Astrocyte of the cerebellum (primary cell): ENCODE measurements at regions not wholly inside any gene's neighbourhood (a gene's known extent, or its start where the extent isn't known, plus 50 kb on each side); places are given as distances from the start of the nearest gene placed in this dataset.
"Not testable (repeated sequence)": the region's sequence is repeated elsewhere in the genome, so short reads cannot be mapped to it uniquely, and the experiment has no call there.

Source experiments
- DNase-seq: peaks from one replicate; pipeline ENCODE4 v3.0.0-alpha.2; 2011; ENCODE audit warnings: low read depth
- H3K4me3 ChIP-seq: 2 replicates; pipeline ENCODE4 v1.5.1; 2011; ENCODE audit warnings: mild to moderate bottlenecking, low read depth, low read length, moderate library complexity
- in situ Hi-C: cut with HindIII; loops from 2 replicates; pipeline ENCODE4 v1.10.0; 2017; ENCODE audit warnings: low sequenced_read_pairs
- TF ChIP-seq, protein P1 (sequence below): IDR thresholded peaks from 2 replicates; pipeline ENCODE4 v1.5.1; 2012; ENCODE audit warnings: low read length, low read depth, moderate library complexity, mild to moderate bottlenecking; ENCODE audit errors: missing control alignments

DNA sequence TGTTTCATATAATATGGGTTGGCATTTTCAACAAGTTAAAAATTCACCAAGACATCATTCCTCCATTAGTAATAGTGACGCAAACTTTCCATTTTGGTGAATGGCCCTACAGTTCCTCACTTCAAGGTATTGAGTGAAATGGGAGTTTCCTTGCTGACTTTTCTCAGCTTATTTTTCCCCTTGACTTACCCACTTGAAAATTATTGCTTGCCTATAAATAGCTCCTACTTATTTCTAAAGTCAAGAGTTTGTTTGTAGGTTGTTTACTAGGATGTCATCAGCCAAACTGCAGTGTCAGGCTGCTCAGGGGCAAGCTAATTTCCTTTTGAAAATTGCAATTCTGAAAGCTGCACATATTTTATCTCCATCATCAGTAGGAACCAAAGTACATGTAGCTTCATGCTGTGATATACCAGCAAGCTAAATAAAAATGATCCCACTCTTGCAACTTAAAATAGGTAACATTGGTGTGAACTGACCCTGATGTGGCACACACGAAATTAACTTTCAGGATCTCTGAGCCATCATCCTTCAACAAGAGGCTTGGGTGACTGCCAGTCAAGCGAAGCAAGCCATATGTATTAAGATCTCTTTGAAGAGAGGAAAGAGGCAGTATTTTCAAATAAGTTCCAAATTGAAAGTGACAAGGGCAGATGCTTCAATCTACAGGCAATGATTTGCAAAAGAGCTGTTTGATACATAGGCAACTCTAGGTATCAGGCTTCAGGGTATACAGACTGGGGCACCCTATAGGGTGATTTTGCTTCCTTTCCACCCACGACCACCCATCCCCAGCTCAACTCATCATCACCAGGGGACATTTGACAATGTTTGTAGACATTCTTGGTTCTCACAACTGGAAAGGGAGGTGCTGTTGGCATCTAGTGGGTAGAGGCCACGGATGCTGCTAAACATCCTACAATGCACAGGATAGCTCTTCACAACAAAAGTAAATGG is 66.8 kb upstream of the RASGRP1 start:
- TF ChIP-seq, protein P1, sequence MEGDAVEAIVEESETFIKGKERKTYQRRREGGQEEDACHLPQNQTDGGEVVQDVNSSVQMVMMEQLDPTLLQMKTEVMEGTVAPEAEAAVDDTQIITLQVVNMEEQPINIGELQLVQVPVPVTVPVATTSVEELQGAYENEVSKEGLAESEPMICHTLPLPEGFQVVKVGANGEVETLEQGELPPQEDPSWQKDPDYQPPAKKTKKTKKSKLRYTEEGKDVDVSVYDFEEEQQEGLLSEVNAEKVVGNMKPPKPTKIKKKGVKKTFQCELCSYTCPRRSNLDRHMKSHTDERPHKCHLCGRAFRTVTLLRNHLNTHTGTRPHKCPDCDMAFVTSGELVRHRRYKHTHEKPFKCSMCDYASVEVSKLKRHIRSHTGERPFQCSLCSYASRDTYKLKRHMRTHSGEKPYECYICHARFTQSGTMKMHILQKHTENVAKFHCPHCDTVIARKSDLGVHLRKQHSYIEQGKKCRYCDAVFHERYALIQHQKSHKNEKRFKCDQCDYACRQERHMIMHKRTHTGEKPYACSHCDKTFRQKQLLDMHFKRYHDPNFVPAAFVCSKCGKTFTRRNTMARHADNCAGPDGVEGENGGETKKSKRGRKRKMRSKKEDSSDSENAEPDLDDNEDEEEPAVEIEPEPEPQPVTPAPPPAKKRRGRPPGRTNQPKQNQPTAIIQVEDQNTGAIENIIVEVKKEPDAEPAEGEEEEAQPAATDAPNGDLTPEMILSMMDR: no peak
- no peak overlapping the region for H3K4me3 ChIP-seq
- in situ Hi-C loops: no loop called here
- DNase-seq: no peak

DNA sequence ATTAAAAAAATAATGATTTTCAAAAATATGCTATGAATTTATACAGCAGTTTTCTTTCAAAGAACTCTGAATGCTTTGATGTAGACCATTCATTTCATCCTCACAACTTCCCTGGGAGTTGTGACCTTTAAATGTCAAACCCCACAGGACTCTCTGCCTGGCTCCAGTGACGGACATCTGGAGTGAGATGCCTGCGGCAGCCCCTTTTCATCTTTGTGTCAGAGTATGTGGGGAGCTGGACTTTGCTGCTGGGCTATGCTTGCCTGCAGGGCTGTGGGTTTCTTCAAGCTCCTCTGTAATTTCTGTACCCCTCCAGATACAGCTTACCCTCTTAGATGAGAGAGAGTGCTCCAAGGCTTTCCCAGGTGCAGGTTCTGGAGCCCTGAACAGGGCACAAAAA is 70.6 kb upstream of the RASGRP1 start:
- no peak overlapping the region for H3K4me3 ChIP-seq
- DNase-seq: no peak
- TF ChIP-seq, protein P1: no peak
- in situ Hi-C loops: no loop called here

DNA sequence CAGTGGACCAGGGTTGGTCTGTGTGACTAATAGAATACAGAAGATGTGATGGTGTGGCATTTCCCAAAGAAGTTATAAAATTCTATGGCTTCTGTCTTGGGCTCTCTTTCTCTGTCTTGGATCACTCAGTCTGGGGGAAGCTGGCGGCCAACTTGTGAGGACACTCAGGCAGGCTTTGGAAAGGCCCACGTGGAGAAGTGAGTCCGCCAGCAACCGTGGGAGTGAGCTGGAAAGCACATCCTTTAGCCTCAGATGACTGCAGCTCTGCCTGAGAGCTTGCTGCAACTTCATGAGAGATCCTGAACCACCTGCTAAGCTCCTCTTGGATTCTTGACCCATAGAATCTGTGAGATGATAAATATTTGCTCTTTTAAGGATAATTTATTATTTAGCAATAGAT is 72.0 kb upstream of the RASGRP1 start:
- no peak for DNase-seq
- in situ Hi-C loops: no loop called here
- H3K4me3 ChIP-seq: no peak overlapping the region
- TF ChIP-seq, protein P1: no peak

DNA sequence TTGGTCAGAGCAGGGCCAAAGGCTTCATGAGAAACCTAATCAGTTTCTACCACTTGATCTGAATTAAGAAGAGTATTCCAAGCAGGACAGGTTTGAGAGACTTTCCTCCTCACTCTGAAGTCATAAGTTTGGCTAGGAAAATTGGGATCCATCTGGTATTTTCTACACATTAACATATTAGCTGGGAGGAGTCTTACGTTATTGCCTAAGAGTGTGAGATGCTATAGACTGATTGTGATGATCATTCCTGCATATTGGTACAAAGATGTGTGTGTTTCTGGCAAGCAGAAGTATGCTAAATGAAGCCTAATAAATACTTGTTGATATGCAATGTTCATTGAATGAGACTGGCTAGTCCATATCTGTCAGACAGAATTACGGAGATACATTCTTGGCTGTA is 73.5 kb upstream of the RASGRP1 start:
- no peak overlapping the region for H3K4me3 ChIP-seq
- no peak for DNase-seq
- TF ChIP-seq, protein P1: no peak

DNA sequence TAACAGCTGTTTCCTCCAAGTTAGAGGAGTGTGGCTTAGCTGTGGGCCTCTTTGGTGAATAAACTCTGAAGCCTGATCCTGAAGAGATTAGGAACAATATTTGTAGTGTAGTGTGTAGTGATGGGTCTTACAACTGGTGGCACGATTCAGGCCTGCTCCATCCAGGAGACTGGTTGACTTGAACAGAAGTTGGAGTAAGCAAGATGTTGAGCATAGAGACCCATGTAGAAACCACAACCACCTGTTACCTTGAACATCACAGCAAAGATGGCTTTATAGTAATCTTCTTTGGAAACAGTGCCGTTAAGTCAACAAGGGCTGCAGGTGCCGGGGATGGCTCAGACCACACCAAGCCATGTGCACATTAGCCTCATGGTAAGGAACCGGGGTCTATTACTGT is 74.2 kb upstream of the RASGRP1 start:
- TF ChIP-seq, protein P1: no peak
- in situ Hi-C loops: no loop called here
- H3K4me3 ChIP-seq: no peak overlapping the region
- DNase-seq: no peak

More for the DNA sequence above, 73.5 kb upstream of the RASGRP1 start:
- in situ Hi-C loops: no loop called here

DNA sequence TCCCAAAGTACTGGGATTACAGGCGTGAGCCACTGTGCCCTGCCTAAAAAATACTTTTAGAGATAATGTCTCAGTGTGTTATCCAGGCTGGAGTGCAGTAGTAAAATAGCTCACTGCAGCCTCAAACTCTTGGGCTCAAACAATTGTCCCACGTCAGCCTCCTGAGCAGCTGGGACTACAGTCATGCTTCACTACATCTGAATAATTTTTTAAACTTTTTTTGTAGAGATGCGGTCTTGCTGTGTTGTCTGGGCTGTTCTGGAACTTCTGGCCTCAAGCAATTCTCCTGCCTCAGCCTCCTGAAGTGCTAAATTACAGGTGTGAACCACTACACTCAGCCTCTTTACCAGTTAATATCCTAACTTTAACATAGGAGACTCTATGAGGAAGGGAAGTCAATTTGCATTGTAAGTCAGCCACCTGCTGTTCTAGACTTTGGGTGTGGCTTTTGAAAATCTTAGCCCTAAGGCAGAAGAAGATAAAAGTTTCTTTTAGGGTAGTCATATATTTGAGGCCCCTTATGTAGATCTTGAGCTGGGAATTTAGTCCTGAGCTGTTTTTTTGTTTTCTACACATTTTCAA is 78.2 kb upstream of the RASGRP1 start:
- H3K4me3 ChIP-seq: no peak overlapping the region
- in situ Hi-C loops: no loop called here
- TF ChIP-seq, protein P1: no peak
- DNase-seq: no peak

DNA sequence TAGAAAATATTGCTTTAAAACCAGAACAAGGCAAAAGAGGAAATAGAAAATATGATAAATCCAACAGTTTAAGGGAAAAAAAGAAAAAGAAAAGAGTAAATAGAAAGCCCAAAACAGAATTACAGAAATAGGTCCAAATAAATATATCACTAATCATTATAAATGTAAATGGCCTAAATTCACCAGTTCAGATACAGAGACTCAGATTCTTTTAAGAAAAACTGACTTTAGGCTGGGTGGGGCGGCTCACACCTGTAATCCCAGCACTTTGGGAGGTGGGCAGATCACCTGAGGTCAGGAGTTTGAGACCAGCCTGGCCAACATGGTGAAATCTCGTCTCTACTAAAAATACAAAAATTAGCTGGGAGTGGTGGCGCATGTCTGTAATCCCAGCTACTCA is 79.7 kb upstream of the RASGRP1 start:
- DNase-seq, in situ Hi-C loops, H3K4me3 ChIP-seq: not testable (repeated sequence)
